T-helper 1 cell treated with Interleukin-12 subunit alpha and Interleukin-12 subunit beta and Interleukin-4 antibody, amounts not matched to agents 30 ng/mL and 1 ng/mL, for 36 hours (primary cell): ENCODE measurements at regions not wholly inside any gene's neighbourhood (a gene's known extent, or its start where the extent isn't known, plus 50 kb on each side); places are given as distances from the start of the nearest gene placed in this dataset.

Source experiments
- intact Hi-C: fragments of 100-400 bp; cut with micrococcal nuclease; formaldehyde crosslinking; loops from one replicate; pipeline ENCODE4 v1.15.1; 2024

- intact Hi-C loops, result no loop called here
Observed at GRCh38 chr2:39609917-39610316, 55.8 kb upstream of the TMEM178A start.

GRCh38 chr2:39615675-39616074 is 50.0 kb upstream of the TMEM178A start:
- intact Hi-C loops, result no loop called here
